ENCODE measurements at regions not wholly inside any gene's neighbourhood (a gene's known extent, or its start where the extent isn't known, plus 50 kb on each side); places are given as distances from the start of the nearest gene placed in this dataset.

GRCh38 chr2:74045454-74045853 is 60.7 kb downstream of the TET3 start:
- TF ChIP-seq CTCF (conservative IDR thresholded peaks at IDR 0.05 in 1 of 2, IDR thresholded peaks at IDR 0.05 in 1 of 2; ENCODE audit: low read depth in 1 of 2, low read length in 2 of 2) (no peak), EZH2 (IDR thresholded peaks at IDR 0.05; ENCODE audit: low read length, missing control alignments) (no peak)

Measured in fibroblast of lung (primary cell).